HEK293 (cell line): ENCODE measurements at regions not wholly inside any gene's neighbourhood (a gene's known extent, or its start where the extent isn't known, plus 50 kb on each side); places are given as distances from the start of the nearest gene placed in this dataset.
"Not testable (repeated sequence)": the region's sequence is repeated elsewhere in the genome, so short reads cannot be mapped to it uniquely, and the experiment has no call there.

ENCODE experiments used
- CTCF ChIP-seq: fragments of 450-650 bp; formaldehyde crosslinking; IDR thresholded peaks from 2 replicates; pipeline ENCODE4 v1.5.1; 2016; ENCODE audit warnings: missing biosample characterization, missing genetic modification characterization
- MYNN ChIP-seq: fragments of 450-650 bp; formaldehyde crosslinking; IDR thresholded peaks from 2 replicates; pipeline ENCODE4 v1.5.1; 2016; ENCODE audit warnings: missing biosample characterization, missing genetic modification characterization, borderline replicate concordance
- SALL2 ChIP-seq: fragments of 450-650 bp; formaldehyde crosslinking; IDR thresholded peaks from 2 replicates; pipeline ENCODE4 v1.5.0; 2017; ENCODE audit warnings: missing biosample characterization, mild to moderate bottlenecking, missing genetic modification characterization, borderline replicate concordance
- ZBTB8A ChIP-seq: fragments of 450-650 bp; formaldehyde crosslinking; IDR thresholded peaks from 2 replicates; pipeline ENCODE4 v1.5.1; 2016; ENCODE audit warnings: missing biosample characterization, missing genetic modification characterization
- ZNF175 ChIP-seq: fragments of 450-650 bp; formaldehyde crosslinking; IDR thresholded peaks from 2 replicates; pipeline ENCODE4 v1.5.1; 2016; ENCODE audit warnings: missing biosample characterization, missing genetic modification characterization
- ZNF184 ChIP-seq: fragments of 450-650 bp; IDR thresholded peaks from 2 replicates; pipeline ENCODE4 v1.5.1; 2018; ENCODE audit warnings: missing biosample characterization, mild to moderate bottlenecking, missing genetic modification characterization
- ZNF239 ChIP-seq: fragments of 450-650 bp; formaldehyde crosslinking; IDR thresholded peaks from 2 replicates; pipeline ENCODE4 v1.5.1; 2016; ENCODE audit warnings: missing biosample characterization, missing genetic modification characterization
- ZNF707 ChIP-seq: fragments of 450-650 bp; formaldehyde crosslinking; IDR thresholded peaks from 2 replicates; pipeline ENCODE4 v1.5.1; 2016; ENCODE audit warnings: missing biosample characterization, missing genetic modification characterization
- TF ChIP-seq, protein P1 (sequence below): fragments of 450-650 bp; formaldehyde crosslinking; IDR thresholded peaks from 2 replicates; pipeline ENCODE4 v1.5.1; 2016; ENCODE audit warnings: missing biosample characterization, missing genetic modification characterization, low read depth

- not testable (repeated sequence) for TF ChIP-seq CTCF (tag by site-specific recombination); MYNN (tag by site-specific recombination); ZNF175 (tag by site-specific recombination); ZBTB8A (tag by site-specific recombination); SALL2 (tag by site-specific recombination); ZNF184 (tag by site-specific recombination); ZNF239 (tag by site-specific recombination); ZNF707
- TF ChIP-seq, protein P1, sequence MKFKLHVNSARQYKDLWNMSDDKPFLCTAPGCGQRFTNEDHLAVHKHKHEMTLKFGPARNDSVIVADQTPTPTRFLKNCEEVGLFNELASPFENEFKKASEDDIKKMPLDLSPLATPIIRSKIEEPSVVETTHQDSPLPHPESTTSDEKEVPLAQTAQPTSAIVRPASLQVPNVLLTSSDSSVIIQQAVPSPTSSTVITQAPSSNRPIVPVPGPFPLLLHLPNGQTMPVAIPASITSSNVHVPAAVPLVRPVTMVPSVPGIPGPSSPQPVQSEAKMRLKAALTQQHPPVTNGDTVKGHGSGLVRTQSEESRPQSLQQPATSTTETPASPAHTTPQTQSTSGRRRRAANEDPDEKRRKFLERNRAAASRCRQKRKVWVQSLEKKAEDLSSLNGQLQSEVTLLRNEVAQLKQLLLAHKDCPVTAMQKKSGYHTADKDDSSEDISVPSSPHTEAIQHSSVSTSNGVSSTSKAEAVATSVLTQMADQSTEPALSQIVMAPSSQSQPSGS: not testable (repeated sequence)
These were observed 252.1 kb upstream of the SGK1 start for GRCh38 chr6:134569996-134570395.
